Left ventricle myocardium superior (tissue), 1 donor: ENCODE measurements at regions not wholly inside any gene's neighbourhood (a gene's known extent, or its start where the extent isn't known, plus 50 kb on each side); places are given as distances from the start of the nearest gene placed in this dataset.
"Not testable (repeated sequence)": the region's sequence is repeated elsewhere in the genome, so short reads cannot be mapped to it uniquely, and the experiment has no call there.

ENCODE experiments used
- ATAC-seq: fragments of 200-7000 bp; cut with Tn5 transposase; one replicate; pipeline ENCODE4 v1.9.1; 2020; ENCODE audit warnings: mild to moderate bottlenecking, moderate library complexity
- DNase-seq: peaks from one replicate; pipeline ENCODE4 v3.0.0-alpha.2; 2020
- intact Hi-C: fragments of 100-400 bp; cut with micrococcal nuclease; formaldehyde crosslinking; loops from one replicate; pipeline ENCODE4 v1.11.0; 2022
- donor health status: DM: no; HTN: yes; CAD: no; lungs with severe emphysema.

DNA sequence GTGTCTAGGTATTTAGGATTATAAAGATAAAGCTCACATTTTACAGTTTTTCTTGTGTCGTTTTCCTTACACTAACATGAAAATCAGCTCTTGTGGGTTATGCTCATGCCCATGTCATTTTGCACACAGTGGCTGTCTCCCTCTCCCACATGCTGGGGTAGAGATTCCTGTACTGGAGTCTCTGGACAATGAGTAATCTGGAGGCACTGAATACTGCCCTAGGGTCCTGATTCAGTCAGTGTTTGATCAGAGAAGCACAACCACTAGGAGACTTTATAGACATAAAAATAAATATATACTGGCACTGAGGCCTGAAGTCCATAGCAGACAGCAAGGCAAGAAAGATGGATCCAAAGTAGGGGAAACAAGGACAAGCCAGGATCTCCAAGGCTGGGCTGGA lies 1008.8 kb downstream of the KCNMA1 start:
- DNase-seq (no peak), ATAC-seq (no peak)
- intact Hi-C loops = no loop called here

DNA sequence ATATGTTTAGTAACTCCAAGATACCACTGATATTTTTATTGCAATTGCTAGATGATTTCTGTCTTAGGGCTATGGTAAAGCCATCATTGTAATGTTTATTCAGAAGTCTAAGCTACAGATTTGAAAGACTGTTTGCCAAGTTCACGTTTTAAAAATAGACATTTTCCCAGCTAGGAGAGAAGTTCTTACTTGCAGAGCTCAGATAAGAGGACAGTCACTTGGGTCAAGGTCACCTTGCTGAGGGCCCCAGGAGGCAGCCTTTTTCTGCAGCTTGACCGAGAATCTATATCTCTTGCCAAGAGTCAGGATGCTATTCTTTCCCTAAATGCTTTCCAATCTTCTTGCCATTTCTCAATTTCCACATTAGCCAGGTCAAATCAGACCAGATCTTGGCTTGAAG lies 1011.2 kb downstream of the KCNMA1 start:
- intact Hi-C loops = no loop called here
- DNase-seq (peak; percentile 49), ATAC-seq (peak; percentile 92)

DNA sequence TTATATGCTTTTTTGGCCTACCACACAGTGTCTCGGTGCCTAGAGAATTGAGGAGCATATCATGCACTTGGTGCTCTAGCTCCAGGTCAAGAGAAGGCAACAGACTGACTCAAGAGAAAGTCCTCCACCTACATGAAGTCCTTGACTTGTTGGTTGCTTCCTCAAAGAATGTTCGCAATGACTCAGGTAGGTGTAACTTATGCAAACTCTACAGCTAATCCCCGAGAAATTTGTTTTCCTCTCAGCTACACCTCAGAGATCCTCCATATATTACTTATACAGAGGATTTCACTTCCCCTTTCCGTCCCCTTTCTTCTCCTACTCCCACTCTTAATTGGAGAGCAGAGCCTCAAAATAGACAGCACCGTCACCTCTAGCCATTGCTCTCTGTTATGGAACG lies 1013.1 kb downstream of the KCNMA1 start:
- ATAC-seq = no peak
- intact Hi-C loops = no loop called here

GRCh38 chr10:76621886-76622620 lies 1015.6 kb downstream of the KCNMA1 start:
- intact Hi-C loops = no loop called here
- ATAC-seq = no peak

More for the DNA sequence above, 1013.1 kb downstream of the KCNMA1 start:
- no peak for DNase-seq

DNA sequence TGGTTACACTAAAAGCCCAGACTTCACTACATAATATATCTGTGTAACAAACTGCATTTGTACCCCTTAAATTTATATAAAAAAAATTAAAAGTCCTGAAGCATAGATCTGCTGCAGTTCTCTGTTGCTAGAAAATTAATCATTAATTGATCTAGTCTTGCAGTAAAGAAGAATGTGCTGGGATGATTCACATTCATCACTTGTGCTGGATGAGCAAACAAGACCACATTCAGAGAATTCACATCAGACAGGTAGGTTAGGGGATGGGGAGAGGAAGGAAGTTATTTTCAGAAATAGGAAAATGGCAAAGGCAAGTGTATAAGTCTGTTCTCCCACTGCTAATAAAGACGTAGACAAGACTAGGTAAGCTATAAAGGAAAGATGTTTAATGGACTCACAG lies 1019.0 kb downstream of the KCNMA1 start:
- no peak for ATAC-seq
- no peak for DNase-seq

More at GRCh38 chr10:76621886-76622620, 1015.6 kb downstream of the KCNMA1 start:
- no peak for DNase-seq

DNA sequence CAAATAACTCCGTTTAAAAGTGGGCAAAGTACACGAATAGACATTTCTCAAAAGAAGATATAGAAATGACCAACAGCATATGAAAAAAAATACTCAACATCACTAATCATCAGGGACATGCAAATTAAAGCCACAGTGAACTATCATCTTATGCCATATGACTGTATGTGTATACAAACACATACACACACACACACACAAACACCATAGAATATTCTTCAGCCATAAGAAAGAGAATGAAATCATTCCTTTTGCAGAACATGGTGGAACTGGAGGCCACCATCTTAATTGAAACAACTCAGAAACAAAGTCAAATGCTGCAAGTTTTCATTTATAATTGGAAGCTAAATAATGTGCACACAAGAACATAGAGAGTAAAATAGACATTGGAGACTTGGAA lies 1019.4 kb downstream of the KCNMA1 start:
- DNase-seq = no peak
- no peak for ATAC-seq
- intact Hi-C loops = no loop called here

More for the DNA sequence above, 1019.0 kb downstream of the KCNMA1 start:
- intact Hi-C loops = no loop called here

- intact Hi-C loops, DNase-seq, ATAC-seq: not testable (repeated sequence)
Observed at GRCh38 chr10:76616666-76617065, 1020.9 kb downstream of the KCNMA1 start.

DNA sequence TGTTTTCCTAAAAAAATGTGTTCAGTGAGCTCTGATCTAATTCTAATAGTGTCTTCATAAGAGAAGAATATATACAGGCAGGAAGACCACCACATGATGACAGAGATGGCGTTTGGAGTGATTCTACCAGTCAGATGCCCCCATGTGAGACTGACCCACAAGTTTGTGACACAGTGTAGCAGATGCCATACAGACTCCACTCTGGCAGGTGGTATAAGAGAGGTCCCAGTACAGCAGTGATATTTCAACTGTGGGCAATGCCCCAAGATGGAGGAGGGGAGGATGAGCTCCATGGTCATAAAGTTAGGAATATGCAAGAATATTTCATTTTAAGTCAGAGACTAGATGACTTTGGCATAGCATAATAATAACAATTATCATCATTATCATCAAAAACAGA lies 1022.6 kb downstream of the KCNMA1 start:
- DNase-seq = no peak
- no peak for ATAC-seq
- intact Hi-C loops = no loop called here
